Smooth muscle cell of the brain vasculature (primary cell): ENCODE measurements at regions not wholly inside any gene's neighbourhood (a gene's known extent, or its start where the extent isn't known, plus 50 kb on each side); places are given as distances from the start of the nearest gene placed in this dataset.

Experiments
- DNase-seq: peaks from one replicate; pipeline ENCODE4 v3.0.0-alpha.2; 2012; ENCODE audit warnings: low read depth, low spot score

- no peak for DNase-seq
Measured at GRCh38 chrX:115491766-115492165, 69.2 kb upstream of the PLS3 start.

- DNase-seq, result no peak
Measured at GRCh38 chrX:115493015-115493414, 68.0 kb upstream of the PLS3 start.

- no peak for DNase-seq
Measured at GRCh38 chrX:115494161-115494560, 66.8 kb upstream of the PLS3 start.

GRCh38 chrX:115499112-115499805 lies 61.7 kb upstream of the PLS3 start:
- DNase-seq, result no peak

GRCh38 chrX:115503099-115503498 lies 57.9 kb upstream of the PLS3 start:
- DNase-seq, result no peak

GRCh38 chrX:115504167-115504566 lies 56.8 kb upstream of the PLS3 start:
- no peak for DNase-seq
